Renal cortex interstitium (tissue), 11 donors: ENCODE measurements at regions not wholly inside any gene's neighbourhood (a gene's known extent, or its start where the extent isn't known, plus 50 kb on each side); places are given as distances from the start of the nearest gene placed in this dataset.
"Not testable (repeated sequence)": the region's sequence is repeated elsewhere in the genome, so short reads cannot be mapped to it uniquely, and the experiment has no call there.

Experiments
- DNase-seq, 11 donors: peaks; one replicate each; pipeline ENCODE4 v3.0.0-alpha.2; 2013; ENCODE audit warnings: low read depth in 9 of 11, low spot score in 4 of 11; ENCODE audit errors: extremely low read depth in 1 of 11

GRCh38 chr1:213446496-213446895 is 395.5 kb downstream of the RPS6KC1 start:
- DNase-seq, result no peak

- DNase-seq, result no peak
Observed at GRCh38 chr1:213448360-213448759, 397.3 kb downstream of the RPS6KC1 start.

GRCh38 chr1:213448776-213449175 is 397.7 kb downstream of the RPS6KC1 start:
- no peak for DNase-seq

GRCh38 chr1:213452501-213452900 is 401.5 kb downstream of the RPS6KC1 start:
- DNase-seq, result no peak

GRCh38 chr1:213457186-213457585 is 406.1 kb downstream of the RPS6KC1 start:
- DNase-seq, result no peak

GRCh38 chr1:213457733-213458132 is 406.7 kb downstream of the RPS6KC1 start:
- DNase-seq, result no peak

GRCh38 chr1:213462374-213462773 is 411.3 kb downstream of the RPS6KC1 start:
- DNase-seq, result not testable (repeated sequence)

- DNase-seq, result no peak
Observed at GRCh38 chr1:213464786-213465460, 413.9 kb downstream of the RPS6KC1 start.

GRCh38 chr1:213466541-213466940 is 415.5 kb downstream of the RPS6KC1 start:
- no peak for DNase-seq

GRCh38 chr1:213474054-213474453 is 423.0 kb downstream of the RPS6KC1 start:
- DNase-seq, result peak in 1 of 11 donors; percentile 7

GRCh38 chr1:213481395-213481794 is 430.4 kb downstream of the RPS6KC1 start:
- DNase-seq, result no peak

GRCh38 chr1:213484333-213484732 is 433.3 kb downstream of the RPS6KC1 start:
- peak in 1 of 11 donors; percentile 27 for DNase-seq

GRCh38 chr1:213484758-213485157 is 433.7 kb downstream of the RPS6KC1 start:
- no peak for DNase-seq

- no peak for DNase-seq
Observed at GRCh38 chr1:213486488-213486887, 435.4 kb downstream of the RPS6KC1 start.

GRCh38 chr1:213491468-213491867 is 440.4 kb downstream of the RPS6KC1 start:
- DNase-seq, result no peak

GRCh38 chr1:213492161-213493041 is 441.4 kb downstream of the RPS6KC1 start:
- DNase-seq, result no peak

GRCh38 chr1:213499444-213499843 is 448.4 kb downstream of the RPS6KC1 start:
- no peak for DNase-seq

- DNase-seq, result no peak
Observed at GRCh38 chr1:213507472-213508223, 456.6 kb downstream of the RPS6KC1 start.

GRCh38 chr1:213511173-213511572 is 460.1 kb downstream of the RPS6KC1 start:
- no peak for DNase-seq

- no peak for DNase-seq
Observed at GRCh38 chr1:213512316-213512715, 461.3 kb downstream of the RPS6KC1 start.
